ENCODE measurements at regions not wholly inside any gene's neighbourhood (a gene's known extent, or its start where the extent isn't known, plus 50 kb on each side); places are given as distances from the start of the nearest gene placed in this dataset.

DNA sequence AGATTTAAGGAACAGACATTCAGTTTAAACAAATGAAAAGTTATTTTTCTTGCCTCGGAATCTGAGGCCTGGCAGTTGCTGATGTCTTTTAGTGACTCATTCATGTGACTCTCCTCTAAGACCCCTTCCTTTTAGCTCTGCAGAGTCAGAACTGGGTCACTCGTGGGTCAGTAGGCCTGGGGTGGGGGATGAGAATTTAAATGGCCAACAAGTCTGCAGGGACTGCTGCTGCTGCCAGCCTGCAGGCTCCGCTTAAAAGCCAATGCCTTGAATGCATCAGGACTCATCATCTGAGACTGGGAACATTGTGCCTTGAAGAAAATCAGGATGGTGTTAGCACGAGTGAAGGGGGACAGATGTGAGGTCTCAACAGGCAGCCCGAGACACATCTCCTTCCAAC lies 404.3 kb downstream of the CDH26 start:
- CTCF ChIA-PET, result no interaction called here
- no peak overlapping the region for H3K4me3 ChIP-seq (ENCODE audit: low read depth, low read length)
- no peak for DNase-seq (ENCODE audit: low read depth)
- POLR2A ChIA-PET, result no interaction called here
- no peaks in the 10 kb centered on the region for H3K27me3 ChIP-seq (ENCODE audit: control insufficient read depth, insufficient read depth, low read length)
- TF ChIP-seq, protein P1, sequence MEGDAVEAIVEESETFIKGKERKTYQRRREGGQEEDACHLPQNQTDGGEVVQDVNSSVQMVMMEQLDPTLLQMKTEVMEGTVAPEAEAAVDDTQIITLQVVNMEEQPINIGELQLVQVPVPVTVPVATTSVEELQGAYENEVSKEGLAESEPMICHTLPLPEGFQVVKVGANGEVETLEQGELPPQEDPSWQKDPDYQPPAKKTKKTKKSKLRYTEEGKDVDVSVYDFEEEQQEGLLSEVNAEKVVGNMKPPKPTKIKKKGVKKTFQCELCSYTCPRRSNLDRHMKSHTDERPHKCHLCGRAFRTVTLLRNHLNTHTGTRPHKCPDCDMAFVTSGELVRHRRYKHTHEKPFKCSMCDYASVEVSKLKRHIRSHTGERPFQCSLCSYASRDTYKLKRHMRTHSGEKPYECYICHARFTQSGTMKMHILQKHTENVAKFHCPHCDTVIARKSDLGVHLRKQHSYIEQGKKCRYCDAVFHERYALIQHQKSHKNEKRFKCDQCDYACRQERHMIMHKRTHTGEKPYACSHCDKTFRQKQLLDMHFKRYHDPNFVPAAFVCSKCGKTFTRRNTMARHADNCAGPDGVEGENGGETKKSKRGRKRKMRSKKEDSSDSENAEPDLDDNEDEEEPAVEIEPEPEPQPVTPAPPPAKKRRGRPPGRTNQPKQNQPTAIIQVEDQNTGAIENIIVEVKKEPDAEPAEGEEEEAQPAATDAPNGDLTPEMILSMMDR (IDR thresholded peaks at IDR 0.05; ENCODE audit: insufficient read depth, low read depth, low read length), result no peak
- H3K36me3 ChIP-seq (ENCODE audit: control insufficient read depth, insufficient read depth, low read length), result no peaks in the 10 kb centered on the region

- H3K27me3 ChIP-seq (ENCODE audit: control insufficient read depth, insufficient read depth, low read length), result no peaks in the 10 kb centered on the region
- H3K4me3 ChIP-seq (ENCODE audit: low read depth, low read length), result no peak overlapping the region
- ChIA-PET POLR2A (no interaction called here), CTCF (no interaction called here)
- TF ChIP-seq, protein P1 (IDR thresholded peaks at IDR 0.05; ENCODE audit: insufficient read depth, low read depth, low read length), result no peak
- DNase-seq (ENCODE audit: low read depth), result no peak
- H3K36me3 ChIP-seq (ENCODE audit: control insufficient read depth, insufficient read depth, low read length), result no peaks in the 10 kb centered on the region
Measured at GRCh38 chr20:60363698-60364097, 405.5 kb downstream of the CDH26 start.

GRCh38 chr20:60365064-60365666 lies 406.9 kb downstream of the CDH26 start:
- Histone ChIP-seq H3K27me3 (ENCODE audit: control insufficient read depth, insufficient read depth, low read length) (no peaks in the 10 kb centered on the region), H3K36me3 (ENCODE audit: control insufficient read depth, insufficient read depth, low read length) (no peaks in the 10 kb centered on the region), H3K4me3 (ENCODE audit: low read depth, low read length) (no peak overlapping the region)
- no peak for DNase-seq (ENCODE audit: low read depth)
- ChIA-PET POLR2A (no interaction called here), CTCF (no interaction called here)
- TF ChIP-seq, protein P1 (IDR thresholded peaks at IDR 0.05; ENCODE audit: insufficient read depth, low read depth, low read length), result no peak

DNA sequence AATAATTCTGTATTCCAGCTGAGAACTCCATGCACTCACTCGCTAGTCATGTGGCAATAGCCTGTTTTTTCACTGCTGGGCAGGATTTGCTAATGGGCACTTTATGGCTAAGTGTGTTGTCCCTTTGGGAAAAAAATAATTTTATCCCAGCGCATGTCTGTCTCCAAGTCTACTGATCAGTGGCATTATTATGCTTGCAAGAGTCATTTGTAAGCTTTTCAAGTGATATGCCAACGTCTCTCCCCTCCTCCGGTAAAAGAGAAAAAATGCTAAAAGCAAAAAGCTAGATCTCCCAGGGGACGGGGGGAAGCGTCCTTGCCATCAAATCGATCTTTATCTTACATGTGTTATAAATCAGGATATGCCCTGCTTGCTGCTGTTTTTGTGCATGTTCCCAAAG lies 407.7 kb downstream of the CDH26 start:
- CTCF ChIA-PET, result no interaction called here

DNA sequence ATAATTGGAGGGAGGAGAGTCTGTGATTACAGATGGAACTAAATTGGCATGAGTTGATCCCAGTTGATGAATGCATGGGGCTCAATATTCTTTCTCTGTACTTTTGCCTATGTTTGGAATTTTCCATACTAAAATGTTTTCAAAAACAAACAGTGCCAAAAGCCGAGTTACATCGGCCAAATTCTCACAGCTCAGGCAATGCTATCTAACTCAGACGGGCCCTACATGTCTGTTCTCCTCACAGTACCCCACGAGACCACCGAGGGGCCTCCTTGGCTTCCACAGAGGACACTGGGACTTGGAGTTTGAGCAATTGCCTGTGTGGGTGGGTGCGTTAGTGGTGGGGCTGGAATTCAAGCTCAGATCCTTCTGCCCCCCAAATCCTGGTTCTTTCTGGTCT lies 413.2 kb downstream of the CDH26 start:
- POLR2A ChIA-PET, result no interaction called here
- Histone ChIP-seq H3K27me3 (ENCODE audit: control insufficient read depth, insufficient read depth, low read length) (no peaks in the 10 kb centered on the region), H3K36me3 (ENCODE audit: control insufficient read depth, insufficient read depth, low read length) (no peaks in the 10 kb centered on the region), H3K4me3 (ENCODE audit: low read depth, low read length) (no peak overlapping the region)
- DNase-seq (ENCODE audit: low read depth), result no peak
- CTCF ChIA-PET, result no interaction called here
- TF ChIP-seq, protein P1 (IDR thresholded peaks at IDR 0.05; ENCODE audit: insufficient read depth, low read depth, low read length), result no peak

More for the DNA sequence above, 407.7 kb downstream of the CDH26 start:
- TF ChIP-seq, protein P1 (IDR thresholded peaks at IDR 0.05; ENCODE audit: insufficient read depth, low read depth, low read length), result no peak
- POLR2A ChIA-PET, result no interaction called here
- H3K27me3 ChIP-seq (ENCODE audit: control insufficient read depth, insufficient read depth, low read length), result no peaks in the 10 kb centered on the region
- H3K4me3 ChIP-seq (ENCODE audit: low read depth, low read length), result no peak overlapping the region
- H3K36me3 ChIP-seq (ENCODE audit: control insufficient read depth, insufficient read depth, low read length), result no peaks in the 10 kb centered on the region
- DNase-seq (ENCODE audit: low read depth), result no peak
